Upper lobe of left lung (tissue), 6 donors: ENCODE measurements at regions not wholly inside any gene's neighbourhood (a gene's known extent, or its start where the extent isn't known, plus 50 kb on each side); places are given as distances from the start of the nearest gene placed in this dataset.

Source experiments
- ATAC-seq, 2 donors: fragments of 200-7000 bp; cut with Tn5 transposase; one replicate each; pipeline ENCODE4 v1.9.1; 2022; ENCODE audit warnings: mild to moderate bottlenecking in 2 of 2, moderate library complexity in 2 of 2; ENCODE audit not compliant: low FRiP score in 2 of 2
- DNase-seq, 2 donors: peaks; one replicate each; pipeline ENCODE4 v3.0.0-alpha.2; 2019 to 2020
- H3K27ac ChIP-seq, 4 donors: fragments of 200-600 bp; sonication (generic); one replicate each; pipeline ENCODE4 v1.5.1; 2016 to 2019
- H3K27me3 ChIP-seq, 4 donors: fragments of 200-600 bp; sonication (generic); one replicate each; pipeline ENCODE4 v1.5.1; 2017 to 2019
- H3K36me3 ChIP-seq, 4 donors: fragments of 200-600 bp; sonication (generic); one replicate each; pipeline ENCODE4 v1.5.1; 2016 to 2019
- H3K4me1 ChIP-seq, 4 donors: fragments of 200-600 bp; sonication (generic); one replicate each; pipeline ENCODE4 v1.5.1; 2018 to 2019
- H3K4me3 ChIP-seq, 4 donors: fragments of 200-600 bp; sonication (generic); one replicate each; pipeline ENCODE4 v1.5.1; 2017 to 2019; ENCODE audit warnings: mild to moderate bottlenecking in 2 of 4, moderate library complexity in 1 of 4
- H3K9me3 ChIP-seq, 4 donors: fragments of 200-600 bp; sonication (generic); one replicate each; pipeline ENCODE4 v1.5.1; 2018 to 2019
- EP300 ChIP-seq, 4 donors: sonication (generic); formaldehyde crosslinking; IDR thresholded peaks; one replicate each; pipeline ENCODE4 v1.5.1; 2017; ENCODE audit warnings: antibody characterized with exemption in 4 of 4, control low read depth in 2 of 4
- POLR2A ChIP-seq, 4 donors: fragments of 450-650 bp; IDR thresholded peaks; one replicate each; pipeline ENCODE4 v1.5.1; 2016 to 2017; ENCODE audit warnings: antibody characterized with exemption in 4 of 4, mild to moderate bottlenecking in 2 of 4
- POLR2AphosphoS5 ChIP-seq, 2 donors: sonication (generic); formaldehyde crosslinking; IDR thresholded peaks; one replicate each; pipeline ENCODE4 v1.5.1; 2017; ENCODE audit warnings: antibody characterized with exemption in 2 of 2
- WGBS, 2 donors: methylation state at CpG; one replicate each; pipeline ENCODE4 v1.1.5; 2017 to 2018; 5-methylcytosine and 5-hydroxymethylcytosine counted together
- TF ChIP-seq, protein P1 (sequence below), 6 experiments: fragments of 450-650 bp in 4 of 6; fragments of 200-600 bp in 2 of 6; sonication (generic) in 2 of 6; IDR thresholded peaks; one replicate each; pipeline ENCODE4 v1.5.1; 2016 to 2019; ENCODE audit warnings: antibody characterized with exemption in 6 of 6
- donor health status: DM: no; HTN: no; CAD: no; lungs with moderate emphysema.
- donor health status: DM: no; HTN: yes; CAD: no; lungs with severe emphysema.

DNA sequence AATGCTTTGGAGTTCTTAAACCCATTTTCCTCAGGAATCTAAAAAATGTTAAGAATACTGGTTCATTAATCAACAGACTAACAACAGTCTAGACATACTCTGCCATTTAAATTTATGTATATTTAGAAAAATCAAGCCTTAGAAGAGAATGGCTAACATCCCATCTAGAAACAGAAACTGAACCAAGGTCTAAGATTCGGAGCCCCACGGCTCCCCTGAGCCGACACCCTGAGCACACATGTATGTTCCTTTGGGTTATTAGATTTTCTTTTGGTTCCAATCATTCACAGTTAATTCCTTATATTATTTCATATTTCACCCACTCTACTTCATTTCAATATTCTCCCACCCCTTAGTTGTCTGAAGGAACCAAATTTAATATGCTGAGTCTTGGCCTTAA, 94.8 kb upstream of the HNRNPA3 start:
- no peak for ATAC-seq
- Histone ChIP-seq H3K4me1 (peaks cover 0 to 5% (median 0%) of the 10 kb centered on the region in 4 donors), H3K27me3 (no peaks in the 10 kb centered on the region), H3K36me3 (no peaks in the 10 kb centered on the region), H3K27ac (peak overlapping the region in 1 of 4 donors; percentile 4), H3K9me3 (no peaks in the 10 kb centered on the region), H3K4me3 (no peak overlapping the region)
- no peak for TF ChIP-seq POLR2AphosphoS5 (IDR thresholded peaks at IDR 0.05)
- no peak for TF ChIP-seq POLR2A (IDR thresholded peaks at IDR 0.05)
- TF ChIP-seq, protein P1, sequence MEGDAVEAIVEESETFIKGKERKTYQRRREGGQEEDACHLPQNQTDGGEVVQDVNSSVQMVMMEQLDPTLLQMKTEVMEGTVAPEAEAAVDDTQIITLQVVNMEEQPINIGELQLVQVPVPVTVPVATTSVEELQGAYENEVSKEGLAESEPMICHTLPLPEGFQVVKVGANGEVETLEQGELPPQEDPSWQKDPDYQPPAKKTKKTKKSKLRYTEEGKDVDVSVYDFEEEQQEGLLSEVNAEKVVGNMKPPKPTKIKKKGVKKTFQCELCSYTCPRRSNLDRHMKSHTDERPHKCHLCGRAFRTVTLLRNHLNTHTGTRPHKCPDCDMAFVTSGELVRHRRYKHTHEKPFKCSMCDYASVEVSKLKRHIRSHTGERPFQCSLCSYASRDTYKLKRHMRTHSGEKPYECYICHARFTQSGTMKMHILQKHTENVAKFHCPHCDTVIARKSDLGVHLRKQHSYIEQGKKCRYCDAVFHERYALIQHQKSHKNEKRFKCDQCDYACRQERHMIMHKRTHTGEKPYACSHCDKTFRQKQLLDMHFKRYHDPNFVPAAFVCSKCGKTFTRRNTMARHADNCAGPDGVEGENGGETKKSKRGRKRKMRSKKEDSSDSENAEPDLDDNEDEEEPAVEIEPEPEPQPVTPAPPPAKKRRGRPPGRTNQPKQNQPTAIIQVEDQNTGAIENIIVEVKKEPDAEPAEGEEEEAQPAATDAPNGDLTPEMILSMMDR (IDR thresholded peaks at IDR 0.05), result no peak
- TF ChIP-seq EP300 (IDR thresholded peaks at IDR 0.05), result no peak
- DNase-seq, result no peak
- WGBS, 2 donors, result 74 to 88% methylated on average over 3 of the region's 3 CpGs

DNA sequence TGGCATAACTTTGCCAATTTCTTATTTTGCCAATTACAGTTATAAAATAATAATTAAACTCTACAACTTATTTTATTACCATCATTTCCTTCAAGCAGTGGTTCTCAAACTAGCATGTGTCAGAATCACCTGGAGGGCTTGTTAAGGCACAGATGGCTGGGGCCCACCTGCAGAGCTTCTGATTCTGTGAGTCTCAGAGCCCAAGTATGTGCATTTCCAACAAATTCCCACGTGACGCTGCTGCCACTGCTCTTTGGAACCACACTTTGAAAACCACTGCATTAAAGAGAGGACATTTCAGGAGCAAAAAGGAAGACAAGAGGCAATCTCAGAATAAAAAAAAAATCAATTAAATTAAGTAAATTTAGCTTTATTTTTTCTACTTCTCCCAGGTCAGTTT, 94.0 kb upstream of the HNRNPA3 start:
- TF ChIP-seq, protein P1 (IDR thresholded peaks at IDR 0.05), result no peak
- TF ChIP-seq EP300 (IDR thresholded peaks at IDR 0.05) (no peak), POLR2AphosphoS5 (IDR thresholded peaks at IDR 0.05) (no peak), POLR2A (IDR thresholded peaks at IDR 0.05) (no peak)
- no peaks in the 10 kb centered on the region for H3K27me3 ChIP-seq
- DNase-seq, result no peak
- no peaks in the 10 kb centered on the region for H3K9me3 ChIP-seq
- H3K27ac ChIP-seq, result no peak overlapping the region
- no peaks in the 10 kb centered on the region for H3K36me3 ChIP-seq
- peaks cover 0 to 5% (median 0%) of the 10 kb centered on the region in 4 donors for H3K4me1 ChIP-seq
- WGBS, 2 donors, result 80 to 93% methylated on average over 2 of the region's 2 CpGs
- ATAC-seq, result no peak
- no peak overlapping the region for H3K4me3 ChIP-seq

DNA sequence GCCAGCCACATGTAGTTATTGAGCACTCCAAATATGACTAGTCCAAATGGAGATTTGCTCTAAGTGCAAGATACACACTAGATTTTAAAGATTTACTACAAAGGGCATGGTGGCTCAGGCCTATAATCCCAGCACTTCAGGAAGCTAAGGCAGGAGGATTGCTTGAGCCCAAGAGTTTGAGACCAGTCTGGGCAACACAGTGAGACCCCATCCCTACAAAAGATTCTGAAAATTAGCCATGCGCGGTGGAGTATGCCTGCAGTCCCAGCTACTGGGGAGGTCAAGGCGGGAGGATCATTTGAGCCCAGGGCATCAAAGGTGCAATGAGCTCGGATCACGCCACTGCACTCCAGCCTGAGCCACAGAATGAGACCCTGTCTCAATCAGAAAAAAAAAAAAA, 93.5 kb upstream of the HNRNPA3 start:
- TF ChIP-seq EP300 (IDR thresholded peaks at IDR 0.05) (no peak), POLR2A (IDR thresholded peaks at IDR 0.05) (no peak), POLR2AphosphoS5 (IDR thresholded peaks at IDR 0.05) (no peak)
- TF ChIP-seq, protein P1 (IDR thresholded peaks at IDR 0.05), result no peak
- DNase-seq (no peak), ATAC-seq (no peak)
- no peak overlapping the region for H3K27ac ChIP-seq
- no peak overlapping the region for H3K4me3 ChIP-seq
- no peaks in the 10 kb centered on the region for H3K27me3 ChIP-seq
- 91 to 100% methylated on average over 5 of the region's 5 CpGs for WGBS, 2 donors
- no peaks in the 10 kb centered on the region for H3K36me3 ChIP-seq
- H3K9me3 ChIP-seq, result no peaks in the 10 kb centered on the region
- peaks cover 0 to 5% (median 0%) of the 10 kb centered on the region in 4 donors for H3K4me1 ChIP-seq

DNA sequence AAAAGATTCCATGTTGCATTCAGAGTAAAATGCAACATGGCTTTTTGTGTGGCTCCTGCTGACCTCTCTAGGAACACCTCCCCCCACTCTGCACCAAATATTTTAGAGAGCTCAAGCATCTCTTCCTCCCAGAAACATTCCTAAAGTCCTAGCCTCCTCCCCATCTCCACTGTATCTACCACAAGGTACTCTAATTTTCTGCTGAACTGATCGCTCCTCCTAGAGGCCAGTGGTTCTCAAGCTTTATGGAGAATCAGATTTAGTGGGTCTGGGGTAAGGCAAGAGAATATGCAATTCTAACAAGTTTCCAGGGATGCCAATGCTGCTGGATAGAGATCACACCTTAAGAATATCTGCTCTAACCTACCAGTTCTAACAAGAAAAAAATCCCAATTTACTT, 89.5 kb upstream of the HNRNPA3 start:
- Histone ChIP-seq H3K27me3 (no peaks in the 10 kb centered on the region), H3K36me3 (no peaks in the 10 kb centered on the region), H3K4me1 (no peaks in the 10 kb centered on the region), H3K9me3 (no peaks in the 10 kb centered on the region), H3K27ac (no peak overlapping the region), H3K4me3 (no peak overlapping the region)
- no peak for DNase-seq
- 80 to 94% methylated on average over 1 of the region's 1 CpG for WGBS, 2 donors
- TF ChIP-seq POLR2A (IDR thresholded peaks at IDR 0.05) (no peak), EP300 (IDR thresholded peaks at IDR 0.05) (no peak), POLR2AphosphoS5 (IDR thresholded peaks at IDR 0.05) (no peak)
- TF ChIP-seq, protein P1 (IDR thresholded peaks at IDR 0.05), result no peak
- no peak for ATAC-seq

DNA sequence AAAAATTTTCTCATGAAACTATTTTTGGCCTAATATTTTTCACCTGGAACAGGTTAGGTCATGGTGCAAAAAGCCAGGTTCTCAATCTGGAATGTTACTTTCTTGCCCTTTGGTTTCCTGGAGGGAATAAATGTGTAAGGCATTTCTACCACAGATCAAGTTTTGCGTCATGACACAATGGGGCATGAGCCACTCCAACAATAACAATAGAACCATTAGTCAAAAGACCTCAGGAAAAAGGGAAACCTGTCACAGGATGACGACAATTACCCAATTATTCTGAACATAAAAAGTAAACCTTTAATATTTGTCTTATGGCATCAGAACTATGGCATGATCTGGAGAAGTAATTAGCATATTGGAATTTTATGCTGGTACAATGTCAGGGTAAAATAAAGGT, 88.2 kb upstream of the HNRNPA3 start:
- 75 to 83% methylated on average over 2 of the region's 2 CpGs for WGBS, 2 donors
- ATAC-seq (no peak), DNase-seq (no peak)
- Histone ChIP-seq H3K4me1 (no peaks in the 10 kb centered on the region), H3K27ac (no peak overlapping the region), H3K4me3 (no peak overlapping the region), H3K36me3 (no peaks in the 10 kb centered on the region), H3K27me3 (no peaks in the 10 kb centered on the region), H3K9me3 (no peaks in the 10 kb centered on the region)
- TF ChIP-seq, protein P1 (IDR thresholded peaks at IDR 0.05), result no peak
- TF ChIP-seq POLR2AphosphoS5 (IDR thresholded peaks at IDR 0.05), result no peak
- no peak for TF ChIP-seq EP300 (IDR thresholded peaks at IDR 0.05)
- TF ChIP-seq POLR2A (IDR thresholded peaks at IDR 0.05), result no peak
